ENCODE measurements at regions not wholly inside any gene's neighbourhood (a gene's known extent, or its start where the extent isn't known, plus 50 kb on each side); places are given as distances from the start of the nearest gene placed in this dataset.

DNA sequence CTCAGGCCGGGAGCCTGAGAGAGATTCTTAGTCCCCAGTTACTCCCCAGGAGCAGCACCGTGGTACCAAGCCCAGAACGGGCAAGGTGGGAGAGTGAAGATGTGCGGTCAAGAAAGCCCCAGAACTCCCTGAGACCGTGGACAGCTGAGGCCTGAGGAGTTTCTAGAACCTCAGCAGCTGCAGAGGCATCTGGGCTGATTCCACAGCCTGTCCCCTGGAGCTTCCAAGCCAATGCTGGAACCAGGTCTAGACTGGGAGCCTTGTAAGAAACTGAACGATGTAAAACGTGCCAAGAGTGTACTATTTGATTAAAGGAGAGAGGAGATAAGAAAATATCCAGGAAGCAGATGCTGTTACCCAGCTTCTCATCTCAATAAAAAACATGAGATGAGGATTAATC is 366.3 kb downstream of the TNS3 start:
- no peaks in the 10 kb centered on the region for H3K36me3 ChIP-seq
- no peak overlapping the region for H3K27ac ChIP-seq
- 83 to 85% methylated on average over 6 to 7 of the region's 7 CpGs for WGBS, 2 donors
- no peak overlapping the region for H3K4me3 ChIP-seq (replicated peaks in 1 of 3)
- DNase-seq, result no peak
- intact Hi-C loops (cut with DNase I), result no loop called here
- H3K4me1 ChIP-seq, result peaks cover 8 to 14% of the 10 kb centered on the region in 2 donors
- TF ChIP-seq POLR2A (IDR thresholded peaks at IDR 0.05) (no peak), CTCF (IDR thresholded peaks at IDR 0.05) (no peak)
- no peaks in the 10 kb centered on the region for H3K27me3 ChIP-seq
- H3K9me3 ChIP-seq, result no peaks in the 10 kb centered on the region

DNA sequence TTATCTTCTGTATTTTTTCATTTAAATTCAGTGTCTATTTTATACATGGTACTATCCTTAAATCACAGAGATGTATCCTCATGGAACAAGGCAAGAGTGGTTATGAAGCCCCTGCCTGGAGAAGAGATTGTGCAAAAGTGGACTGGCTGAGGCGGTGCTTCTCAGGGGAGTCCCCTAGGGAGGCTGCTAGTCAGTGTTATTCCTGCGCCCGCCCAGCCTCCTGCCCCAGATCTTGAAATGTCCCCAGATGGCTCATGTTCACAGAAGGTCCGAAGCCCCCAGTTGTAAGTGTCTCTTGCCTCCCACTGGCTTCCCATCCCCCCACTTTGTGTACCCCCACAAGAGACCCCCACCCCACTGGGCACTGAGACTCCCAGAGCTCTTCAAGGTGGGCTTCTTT is 366.9 kb downstream of the TNS3 start:
- TF ChIP-seq CTCF (IDR thresholded peaks at IDR 0.05), result no peak
- no peak for TF ChIP-seq POLR2A (IDR thresholded peaks at IDR 0.05)
- Histone ChIP-seq H3K36me3 (no peaks in the 10 kb centered on the region), H3K4me1 (peaks cover 8 to 13% of the 10 kb centered on the region in 2 donors), H3K9me3 (no peaks in the 10 kb centered on the region), H3K27ac (no peak overlapping the region), H3K27me3 (no peaks in the 10 kb centered on the region), H3K4me3 (replicated peaks in 1 of 3) (no peak overlapping the region)
- no peak for DNase-seq
- intact Hi-C loops (cut with DNase I), result no loop called here
- 82 to 85% methylated on average over 4 of the region's 4 CpGs for WGBS, 2 donors

- intact Hi-C loops (cut with DNase I), result no loop called here
- WGBS, 2 donors, result 96% methylated on average over 5 of the region's 5 CpGs
- DNase-seq, result no peak
Observed at GRCh38 chr7:47213276-47213675, 368.6 kb downstream of the TNS3 start.

DNA sequence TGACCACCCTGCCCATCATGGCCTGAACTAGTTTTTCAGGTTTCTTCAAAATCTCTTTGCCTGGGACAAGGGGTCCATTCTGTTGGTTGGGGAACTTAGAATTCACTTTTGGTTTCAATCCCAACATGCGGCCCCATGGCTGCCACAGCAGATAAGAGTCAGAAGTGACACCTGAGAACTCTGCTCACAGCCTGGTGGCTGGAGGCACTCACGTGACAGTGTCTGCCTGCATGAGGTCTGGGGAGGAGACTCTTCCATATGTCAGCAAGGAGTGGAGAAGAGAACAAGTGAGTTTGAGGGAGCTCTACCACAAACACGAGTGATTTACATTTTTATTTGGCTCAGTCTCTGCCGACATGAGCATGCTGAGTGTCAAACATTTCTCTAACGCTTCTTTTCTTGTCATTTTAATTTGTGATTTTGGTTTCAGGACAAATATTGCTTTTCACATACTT is 370.4 kb downstream of the TNS3 start:
- intact Hi-C loops (cut with DNase I), result no loop called here
- peak overlapping the region in 2 of 3 donors; percentile 7 to 44 for H3K27ac ChIP-seq
- TF ChIP-seq POLR2A (IDR thresholded peaks at IDR 0.05) (no peak), CTCF (IDR thresholded peaks at IDR 0.05) (no peak)
- H3K27me3 ChIP-seq, result no peaks in the 10 kb centered on the region
- 42 to 47% methylated on average over 5 of the region's 5 CpGs for WGBS, 2 donors
- peaks cover 8 to 13% of the 10 kb centered on the region in 2 donors for H3K4me1 ChIP-seq
- no peak overlapping the region for H3K4me3 ChIP-seq (replicated peaks in 1 of 3)
- H3K36me3 ChIP-seq, result no peaks in the 10 kb centered on the region
- H3K9me3 ChIP-seq, result no peaks in the 10 kb centered on the region
- peak; percentile 55 to 60 for DNase-seq

More at GRCh38 chr7:47213276-47213675, 368.6 kb downstream of the TNS3 start:
- no peak for TF ChIP-seq POLR2A (IDR thresholded peaks at IDR 0.05)
- TF ChIP-seq CTCF (IDR thresholded peaks at IDR 0.05), result no peak
- H3K9me3 ChIP-seq, result no peaks in the 10 kb centered on the region
- H3K4me1 ChIP-seq, result peaks cover 8 to 13% of the 10 kb centered on the region in 2 donors
- H3K27me3 ChIP-seq, result no peaks in the 10 kb centered on the region
- H3K27ac ChIP-seq, result no peak overlapping the region
- H3K36me3 ChIP-seq, result no peaks in the 10 kb centered on the region
- H3K4me3 ChIP-seq (replicated peaks in 1 of 3), result no peak overlapping the region

GRCh38 chr7:47210281-47210854 is 371.5 kb downstream of the TNS3 start:
- no peak for TF ChIP-seq POLR2A (IDR thresholded peaks at IDR 0.05)
- TF ChIP-seq CTCF (IDR thresholded peaks at IDR 0.05), result no peak
- Histone ChIP-seq H3K36me3 (no peaks in the 10 kb centered on the region), H3K27ac (no peak overlapping the region), H3K27me3 (no peaks in the 10 kb centered on the region), H3K9me3 (no peaks in the 10 kb centered on the region), H3K4me1 (peaks cover 8 to 13% of the 10 kb centered on the region in 2 donors), H3K4me3 (replicated peaks in 1 of 3) (no peak overlapping the region)
- WGBS, 2 donors, result 45 to 63% methylated on average over 4 of the region's 4 CpGs
- intact Hi-C loops (cut with DNase I), result no loop called here
- no peak for DNase-seq

Data from thyroid gland (tissue), 4 donors.